ENCODE measurements at regions not wholly inside any gene's neighbourhood (a gene's known extent, or its start where the extent isn't known, plus 50 kb on each side); places are given as distances from the start of the nearest gene placed in this dataset.

GRCh38 chr9:115379719-115380118 is 261.8 kb upstream of the TNC start:
- Histone ChIP-seq H3K9me3 (peaks cover 5% of the 10 kb centered on the region; the same call in 1 of the 3 replicates), H3K4me1 (peaks cover 2% of the 10 kb centered on the region; the same call in 2 of the 3 replicates), H3K4me2 (no peak overlapping the region), H3K4me3 (no peak overlapping the region), H3K27ac (no peak overlapping the region)
- DNase-seq (ENCODE audit: low read depth in 1 of 2, low spot score in 1 of 2), result no peak
- ATAC-seq, result no peak
- CTCF ChIA-PET, result no interaction called here
- no peak for TF ChIP-seq SMC3 (IDR thresholded peaks at IDR 0.05)
- no peak for TF ChIP-seq ZFP36 (IDR thresholded peaks at IDR 0.05; ENCODE audit: borderline replicate concordance, partially characterized antibody)
- no peak for TF ChIP-seq EHF (CRISPR knock-in tag; IDR thresholded peaks at IDR 0.05)
- TF ChIP-seq JUNB (IDR thresholded peaks at IDR 0.05), result no peak
- no peak for FAIRE-seq
- WGBS (ENCODE audit: missing lambda C conversion rate), result 43% methylated on average over 2 of the region's 3 CpGs
- POLR2A ChIA-PET, result no interaction called here

GRCh38 chr9:115382865-115383264 is 264.9 kb upstream of the TNC start:
- no peak for ATAC-seq
- no peak overlapping the region for H3K4me3 ChIP-seq
- no peak for FAIRE-seq
- no peak for TF ChIP-seq USF2 (IDR thresholded peaks at IDR 0.05)
- TF ChIP-seq MYC (IDR thresholded peaks at IDR 0.05; ENCODE audit: borderline replicate concordance, low read length), result no peak
- TF ChIP-seq RARB (CRISPR knock-in tag; IDR thresholded peaks at IDR 0.05), result no peak
- no peak for TF ChIP-seq RCOR1 (IDR thresholded peaks at IDR 0.05; ENCODE audit: low read depth, low read length)
- TF ChIP-seq EHMT2 (IDR thresholded peaks at IDR 0.05; ENCODE audit: low read depth), result no peak
- no peak for TF ChIP-seq POLR2A (IDR thresholded peaks at IDR 0.05; ENCODE audit: low read length)
- no peak for TF ChIP-seq TP53 (CRISPR knock-in tag; IDR thresholded peaks at IDR 0.05)
- no peak for TF ChIP-seq BCL3 (IDR thresholded peaks at IDR 0.05)
- no peak for TF ChIP-seq REST (IDR thresholded peaks at IDR 0.05)
- no peak for TF ChIP-seq ZC3H11A (IDR thresholded peaks at IDR 0.05)
- H3K4me2 ChIP-seq, result no peak overlapping the region
- ChIA-PET CTCF (no interaction called here), POLR2A (no interaction called here)
- H3K27ac ChIP-seq, result no peak overlapping the region
- no peak for DNase-seq (ENCODE audit: low read depth in 1 of 2, low spot score in 1 of 2)
- peaks cover 3% of the 10 kb centered on the region; the same call in 1 of the 3 replicates for H3K4me1 ChIP-seq
- WGBS (ENCODE audit: missing lambda C conversion rate), result 56% methylated on average over 2 of the region's 2 CpGs
- H3K9me3 ChIP-seq, result peaks cover 5% of the 10 kb centered on the region; the same call in 1 of the 3 replicates

- no peak for TF ChIP-seq EP300 (IDR thresholded peaks at IDR 0.05)
- TF ChIP-seq HES2 (IDR thresholded peaks at IDR 0.05), result no peak
- no peak for TF ChIP-seq MAFK (IDR thresholded peaks at IDR 0.05; ENCODE audit: partially characterized antibody)
- TF ChIP-seq GATA3 (IDR thresholded peaks at IDR 0.05; ENCODE audit: borderline replicate concordance), result no peak
- no peak for DNase-seq (ENCODE audit: low read depth in 1 of 2, low spot score in 1 of 2)
- no peak for FAIRE-seq
- Histone ChIP-seq H3K4me1 (peaks cover 3% of the 10 kb centered on the region; the same call in 1 of the 3 replicates), H3K4me3 (no peak overlapping the region), H3K27ac (no peak overlapping the region), H3K9me3 (peaks cover 5% of the 10 kb centered on the region; the same call in 1 of the 3 replicates), H3K4me2 (no peak overlapping the region)
- POLR2A ChIA-PET, result no interaction called here
- WGBS (ENCODE audit: missing lambda C conversion rate), result 80% methylated on average over 8 of the region's 18 CpGs
- ATAC-seq, result no peak
- CTCF ChIA-PET, result no interaction called here
Measured at GRCh38 chr9:115385383-115386122, 267.6 kb upstream of the TNC start.
